Stimulated activated CD4-positive, alpha-beta T cell treated with anti-CD3 and anti-CD28 coated beads, Interleukin-12 subunit alpha, Interleukin-12 subunit beta, amount 100 ng/mL, for 48 hours (primary cell): ENCODE measurements at regions not wholly inside any gene's neighbourhood (a gene's known extent, or its start where the extent isn't known, plus 50 kb on each side); places are given as distances from the start of the nearest gene placed in this dataset.

ENCODE experiments used
- DNase-seq, 3 donors: peaks; one replicate each; pipeline ENCODE4 v3.0.0-alpha.2; 2020; ENCODE audit warnings: low read depth in 2 of 3, low spot score in 1 of 3

DNA sequence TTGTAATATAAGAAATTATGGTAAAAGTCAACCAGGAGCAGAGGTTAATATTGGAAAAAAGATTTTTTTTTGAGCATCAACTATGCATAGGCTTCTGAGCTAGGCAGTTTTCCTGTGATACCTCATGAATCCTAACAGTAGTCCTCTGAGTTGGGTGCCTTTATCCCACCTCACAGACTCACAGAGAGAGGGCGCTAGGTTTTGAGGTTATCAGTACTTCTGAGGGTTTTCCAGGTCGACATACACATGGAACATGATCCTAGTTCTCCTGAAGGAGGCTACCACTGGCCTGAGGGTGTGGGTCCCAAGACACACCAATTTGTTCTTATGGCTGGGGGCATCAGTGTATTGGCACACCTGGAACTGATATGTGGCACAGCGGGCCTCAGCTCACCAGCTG, 358.8 kb upstream of the JAG1 start:
- no peak for DNase-seq

DNA sequence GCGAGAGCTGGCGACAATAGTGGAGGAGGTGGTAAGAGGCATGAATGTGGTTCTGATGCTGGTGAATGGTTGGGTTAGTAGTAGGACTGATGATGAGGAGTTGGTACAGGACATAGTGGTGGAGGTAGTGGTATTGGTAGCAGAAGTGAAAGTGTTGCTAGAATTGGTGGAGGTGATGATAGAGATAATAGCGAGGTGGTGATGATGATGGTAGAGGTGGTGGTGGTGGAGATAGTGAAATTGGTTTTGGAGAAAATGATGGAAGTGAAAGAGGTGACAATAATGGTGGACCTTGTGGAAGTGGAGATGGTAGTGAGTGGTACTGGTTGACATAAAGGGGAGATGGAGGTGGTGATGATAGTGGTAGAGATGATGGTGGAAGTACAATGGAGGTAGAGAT, 360.2 kb upstream of the JAG1 start:
- no peak for DNase-seq

- no peak for DNase-seq
Observed at GRCh38 chr20:11035211-11035610, 361.4 kb upstream of the JAG1 start.

- DNase-seq, result no peak
Observed at GRCh38 chr20:11041396-11041795, 367.6 kb upstream of the JAG1 start.

DNA sequence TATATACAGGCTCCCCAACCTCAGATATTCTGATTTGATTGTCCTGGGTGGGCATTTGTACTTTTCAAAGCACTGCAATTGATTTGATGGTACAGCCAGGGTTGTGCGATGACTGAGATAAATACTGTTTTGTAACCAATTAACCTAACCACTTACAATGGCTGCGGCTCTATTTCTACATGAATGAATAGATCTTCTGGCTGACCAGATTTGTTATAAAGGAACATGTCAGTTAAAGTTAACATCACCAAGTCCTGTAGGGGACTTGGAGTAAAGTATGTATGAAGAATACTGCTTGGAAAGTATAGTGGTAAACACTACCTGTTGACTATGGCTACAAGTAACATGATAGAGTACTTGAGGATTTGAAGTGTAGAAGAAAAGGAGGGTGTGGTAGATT, 369.2 kb upstream of the JAG1 start:
- no peak for DNase-seq

GRCh38 chr20:11044561-11044960, 370.8 kb upstream of the JAG1 start:
- DNase-seq, result no peak

DNA sequence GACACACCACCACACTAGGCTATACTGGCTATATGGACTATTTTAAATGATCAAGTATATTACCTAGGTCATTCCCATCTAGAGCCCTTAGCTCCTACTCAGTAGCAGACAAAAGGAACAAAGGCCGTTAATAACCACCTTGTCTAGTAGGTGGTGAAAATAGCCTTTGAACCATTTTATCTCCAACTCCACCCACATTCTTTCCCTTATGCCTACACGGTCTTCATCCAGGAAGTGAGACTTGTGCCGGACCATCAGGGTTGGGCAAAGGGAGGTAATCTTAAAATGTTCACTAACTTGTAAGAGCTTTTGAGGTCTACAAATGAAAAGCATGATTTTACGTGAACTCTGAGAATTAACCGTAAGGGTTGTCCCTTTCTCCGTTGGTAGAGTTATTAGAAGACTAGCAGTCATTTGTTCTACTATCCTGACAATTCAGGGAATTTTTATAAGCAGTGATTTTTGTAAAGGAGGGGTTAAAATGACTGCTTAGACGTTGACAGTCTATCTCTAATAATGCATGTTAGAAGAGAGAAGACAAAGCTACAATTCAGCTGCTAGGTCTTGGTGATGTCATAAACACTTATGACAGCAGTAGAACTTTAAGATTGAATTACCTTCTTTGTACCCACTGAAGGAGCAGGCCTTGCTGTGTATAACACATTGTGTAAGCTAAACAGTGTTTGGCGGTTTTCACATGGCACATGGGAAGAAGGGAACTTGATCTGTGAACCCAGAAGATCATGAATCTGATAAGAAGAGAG, 371.8 kb upstream of the JAG1 start:
- no peak for DNase-seq

DNA sequence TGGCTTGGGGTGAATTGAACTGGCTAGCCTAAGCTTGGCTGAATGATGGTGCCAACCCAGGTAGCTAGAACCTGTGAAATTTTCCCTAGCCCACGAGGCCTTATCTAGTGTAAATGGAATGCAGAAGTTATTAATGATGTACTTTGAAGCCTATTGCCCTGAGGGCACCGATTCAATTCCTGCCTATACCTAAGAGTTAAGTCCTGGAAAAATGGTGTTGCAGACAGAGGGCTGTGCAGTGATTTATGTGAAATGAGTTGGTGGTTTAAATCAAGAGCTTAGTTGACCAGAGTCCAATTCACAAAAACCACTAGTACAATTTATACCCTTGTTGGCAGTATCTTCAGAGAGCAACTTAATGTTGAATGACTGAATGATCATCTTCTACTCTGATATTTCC, 373.8 kb upstream of the JAG1 start:
- no peak for DNase-seq

- DNase-seq, result no peak
Observed at GRCh38 chr20:11048739-11049138, 374.9 kb upstream of the JAG1 start.

- DNase-seq, result no peak
Observed at GRCh38 chr20:11050350-11050749, 376.6 kb upstream of the JAG1 start.

GRCh38 chr20:11051136-11051535, 377.3 kb upstream of the JAG1 start:
- DNase-seq, result no peak

DNA sequence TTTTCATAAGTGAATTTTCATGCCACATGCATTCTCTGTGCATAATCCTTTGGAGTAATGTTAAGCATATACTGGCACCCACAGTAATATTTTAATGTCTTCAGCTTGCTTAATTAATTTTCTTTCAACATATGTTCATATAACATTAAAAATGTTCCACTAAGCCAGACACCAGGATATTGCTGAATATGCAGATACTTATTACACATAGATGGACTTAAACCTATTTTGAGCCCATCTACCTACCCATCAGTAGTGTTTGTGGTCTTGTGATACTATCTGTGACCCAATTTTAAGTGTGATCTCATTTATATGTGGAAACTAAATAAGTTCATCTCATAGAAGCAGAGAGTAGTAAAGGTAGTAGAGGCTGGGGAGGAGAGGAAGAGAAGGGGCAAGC, 379.5 kb upstream of the JAG1 start:
- DNase-seq, result no peak

- no peak for DNase-seq
Observed at GRCh38 chr20:11054266-11054993, 380.6 kb upstream of the JAG1 start.

GRCh38 chr20:11056414-11056813, 382.6 kb upstream of the JAG1 start:
- no peak for DNase-seq

- no peak for DNase-seq
Observed at GRCh38 chr20:11057624-11058023, 383.8 kb upstream of the JAG1 start.

GRCh38 chr20:11059659-11060058, 385.9 kb upstream of the JAG1 start:
- no peak for DNase-seq

DNA sequence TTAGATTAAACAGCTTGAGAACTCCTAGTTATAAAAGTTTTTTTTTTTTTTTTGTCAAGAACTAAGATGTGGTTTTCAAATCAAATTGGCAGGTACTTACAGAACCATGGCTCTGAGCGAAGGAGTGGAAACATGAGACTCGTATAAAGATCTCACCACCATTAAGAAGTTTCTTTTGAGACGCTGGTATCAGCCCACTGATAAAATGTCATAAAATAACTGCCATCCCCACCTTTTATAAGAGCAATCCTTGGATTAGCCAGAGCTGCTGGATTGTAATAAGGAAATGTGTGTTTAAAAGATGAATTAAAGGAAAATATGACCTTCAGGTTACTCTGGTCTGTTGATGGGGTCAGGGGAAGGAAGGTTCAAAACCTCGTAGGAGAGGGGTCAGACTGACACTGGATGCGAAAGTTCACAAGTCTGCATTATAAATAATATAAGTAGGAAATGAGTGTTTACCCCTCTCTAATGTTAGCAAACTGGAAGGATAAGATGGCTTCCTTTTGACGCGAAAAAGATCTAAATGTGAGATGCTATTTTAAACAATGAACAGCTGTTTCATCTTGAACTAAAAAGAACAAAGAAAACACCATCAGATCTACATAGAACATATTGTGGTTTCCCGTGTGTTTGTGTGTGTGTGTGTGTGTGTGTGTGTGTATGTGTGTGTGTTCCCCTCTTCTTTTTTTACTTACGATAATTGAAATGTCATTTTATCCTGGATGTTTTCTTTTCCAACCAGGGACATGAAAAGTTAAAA, 386.8 kb upstream of the JAG1 start:
- DNase-seq, result no peak

GRCh38 chr20:11063444-11063843, 389.6 kb upstream of the JAG1 start:
- no peak for DNase-seq

- DNase-seq, result no peak
Observed at GRCh38 chr20:11064946-11065345, 391.1 kb upstream of the JAG1 start.

- DNase-seq, result no peak
Observed at GRCh38 chr20:11067359-11067758, 393.6 kb upstream of the JAG1 start.

GRCh38 chr20:11072982-11073381, 399.2 kb upstream of the JAG1 start:
- no peak for DNase-seq
